NCI-H2196 (cell line): ENCODE measurements at regions not wholly inside any gene's neighbourhood (a gene's known extent, or its start where the extent isn't known, plus 50 kb on each side); places are given as distances from the start of the nearest gene placed in this dataset.
"Not testable (repeated sequence)": the region's sequence is repeated elsewhere in the genome, so short reads cannot be mapped to it uniquely, and the experiment has no call there.

Experiments used
- DNase-seq: peaks from one replicate; lab custom pipeline; 2025; ENCODE audit not compliant: unreplicated experiment; lab: John Stamatoyannopoulos, UW

DNA sequence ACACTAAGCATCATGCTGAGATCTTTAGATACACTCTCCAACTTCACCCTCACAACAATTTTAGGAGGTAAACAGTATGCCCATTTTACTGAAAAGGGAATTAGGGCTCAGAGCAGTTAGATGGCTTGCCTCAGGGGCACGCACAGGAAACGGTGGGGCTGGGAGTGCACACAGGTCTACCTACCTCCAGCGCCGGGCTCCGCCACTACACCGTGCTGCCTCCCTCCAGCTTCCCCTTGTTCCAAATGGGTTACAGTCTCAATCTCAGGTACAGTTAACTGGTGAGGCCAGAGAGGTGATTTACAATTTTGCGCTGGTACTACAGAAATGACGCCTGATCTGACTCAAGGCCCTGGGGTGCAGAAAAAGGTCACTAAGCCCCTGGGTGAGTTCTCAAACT is 142.0 kb downstream of the NOC3L start:
- no peak for DNase-seq

DNA sequence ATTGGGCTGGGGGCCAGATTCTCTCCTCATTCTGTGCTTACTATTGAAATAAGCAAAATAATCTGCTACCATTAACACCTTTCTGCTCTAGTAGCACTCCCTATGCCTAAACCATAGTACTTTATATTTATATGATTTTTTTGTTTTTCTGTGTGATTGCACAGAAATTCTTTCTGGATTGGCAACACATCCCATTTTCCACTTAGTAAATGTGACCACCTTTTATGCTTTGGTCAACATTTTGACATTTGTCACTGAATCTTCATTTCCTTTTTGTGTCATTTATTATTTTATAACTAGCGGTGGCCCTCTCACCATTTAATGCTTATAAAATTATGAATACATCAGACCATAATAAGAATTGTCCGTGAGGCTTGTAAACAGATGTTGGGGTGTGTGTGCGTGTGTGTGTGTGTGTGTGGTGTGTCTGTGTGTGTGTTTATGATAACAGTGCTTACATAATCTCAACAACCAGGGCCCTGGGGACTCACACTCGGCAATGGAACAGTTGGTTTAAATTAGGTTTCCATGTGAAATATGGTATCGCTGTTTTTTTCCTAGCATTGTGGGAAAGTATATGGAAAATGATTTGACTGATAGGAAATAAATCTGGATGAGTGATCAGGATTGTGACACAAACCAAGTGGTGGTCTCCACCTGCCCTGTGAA is 138.9 kb downstream of the NOC3L start:
- DNase-seq: no peak

GRCh38 chr10:94224656-94225055 is 138.1 kb downstream of the NOC3L start:
- no peak for DNase-seq

- DNase-seq: no peak
Observed at GRCh38 chr10:94225589-94225988, 137.2 kb downstream of the NOC3L start.

DNA sequence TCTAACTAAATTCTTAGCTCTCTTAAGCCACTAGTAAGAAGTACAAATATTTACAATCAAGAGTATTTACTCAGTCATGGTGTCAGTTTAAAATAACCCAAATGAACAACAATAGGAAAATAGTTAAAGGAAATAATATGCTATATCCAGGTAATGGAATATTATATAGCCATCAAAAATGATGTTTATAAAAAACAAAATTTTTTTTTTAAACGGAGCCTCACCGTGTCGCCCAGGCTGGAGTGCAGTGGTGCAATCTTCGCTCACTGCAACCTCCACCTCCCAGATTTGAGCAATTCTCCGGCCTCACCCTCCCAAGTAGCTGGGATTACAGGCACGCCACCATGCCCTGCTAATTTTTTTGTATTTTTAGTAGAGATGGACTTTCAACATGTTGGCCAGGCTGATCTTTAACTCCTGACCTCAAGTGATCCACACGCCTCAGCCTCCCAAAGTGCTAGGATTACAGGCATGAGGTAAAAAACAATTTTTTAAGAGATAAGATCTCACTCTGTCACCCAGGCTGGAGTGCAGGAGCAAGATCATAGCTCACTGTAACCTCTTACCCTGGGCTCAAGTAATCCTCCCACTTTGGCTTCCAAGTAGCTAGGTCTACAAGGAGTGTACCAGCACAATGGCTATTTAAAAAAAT is 132.5 kb downstream of the NOC3L start:
- no peak for DNase-seq

- no peak for DNase-seq
Observed at GRCh38 chr10:94232711-94233383, 129.9 kb downstream of the NOC3L start.

- no peak for DNase-seq
Observed at GRCh38 chr10:94235461-94235860, 127.3 kb downstream of the NOC3L start.

DNA sequence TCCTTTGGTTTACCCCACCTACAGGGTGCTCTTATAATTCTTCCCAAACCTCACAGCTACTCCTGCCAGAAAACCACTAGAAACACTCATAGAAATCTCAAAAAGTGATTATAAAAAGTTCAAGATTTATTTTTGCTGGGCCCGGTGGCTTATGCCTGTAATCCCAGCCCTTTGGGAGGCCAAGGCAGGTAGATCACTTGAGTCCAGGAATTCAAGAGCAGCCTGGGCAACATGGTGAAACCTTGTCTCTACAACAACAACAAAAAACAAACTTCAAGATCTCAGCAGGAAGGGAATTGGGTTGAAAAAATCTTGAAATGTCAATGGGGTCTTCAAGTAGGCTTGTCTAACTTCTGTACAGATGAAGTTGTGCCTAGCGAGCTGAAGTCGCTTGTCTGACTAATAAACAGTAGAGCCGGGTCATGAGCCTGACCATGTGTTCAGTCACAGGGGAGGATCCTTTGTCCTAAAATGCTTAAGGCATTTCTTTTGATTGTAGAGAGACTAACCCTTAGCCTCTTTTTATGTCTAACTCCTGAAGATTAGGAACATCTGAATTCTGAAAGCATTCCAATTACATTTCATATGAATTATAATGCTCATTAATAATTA is 124.6 kb downstream of the NOC3L start:
- DNase-seq: no peak

DNA sequence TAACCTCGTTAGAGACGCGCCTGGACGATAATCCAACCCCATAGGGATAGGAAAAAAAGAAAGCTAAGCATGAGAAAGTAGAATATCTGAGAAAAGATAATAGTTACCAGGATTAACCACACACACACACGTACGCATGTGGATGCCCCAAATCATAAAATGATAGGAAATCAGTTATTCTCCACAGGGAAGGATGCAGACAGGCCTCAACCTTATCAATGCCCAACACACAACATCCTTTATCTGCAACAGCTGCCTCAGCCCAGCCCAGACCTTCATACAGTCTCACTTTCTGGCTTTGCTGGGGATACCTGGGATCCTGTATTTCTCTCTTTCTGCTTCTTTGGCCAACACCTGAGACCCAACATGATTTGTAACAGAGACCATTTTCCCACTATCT is 123.0 kb downstream of the NOC3L start:
- DNase-seq: no peak

- DNase-seq: no peak
Observed at GRCh38 chr10:94240491-94240890, 122.2 kb downstream of the NOC3L start.

DNA sequence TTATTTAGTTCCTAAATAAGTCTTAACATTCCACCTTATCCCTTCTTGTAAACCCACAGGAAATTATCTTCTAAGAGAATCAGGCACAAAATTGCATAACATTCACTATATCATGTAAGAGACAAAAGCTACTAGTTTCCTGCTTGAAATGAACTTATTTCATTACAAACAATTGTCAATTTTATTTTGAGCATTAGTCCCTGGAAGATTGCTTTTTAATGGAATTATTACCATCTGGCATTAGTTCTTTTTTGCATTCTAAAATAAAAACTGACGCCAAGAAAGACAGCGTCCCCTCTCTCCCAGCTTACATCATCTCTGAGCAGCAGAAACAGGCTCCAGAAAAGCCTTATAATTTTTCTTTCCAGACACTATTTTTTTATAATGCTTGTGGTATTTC is 121.8 kb downstream of the NOC3L start:
- DNase-seq: no peak

- DNase-seq: no peak
Observed at GRCh38 chr10:94251098-94251497, 111.6 kb downstream of the NOC3L start.

- DNase-seq: no peak
Observed at GRCh38 chr10:94251568-94251967, 111.2 kb downstream of the NOC3L start.

DNA sequence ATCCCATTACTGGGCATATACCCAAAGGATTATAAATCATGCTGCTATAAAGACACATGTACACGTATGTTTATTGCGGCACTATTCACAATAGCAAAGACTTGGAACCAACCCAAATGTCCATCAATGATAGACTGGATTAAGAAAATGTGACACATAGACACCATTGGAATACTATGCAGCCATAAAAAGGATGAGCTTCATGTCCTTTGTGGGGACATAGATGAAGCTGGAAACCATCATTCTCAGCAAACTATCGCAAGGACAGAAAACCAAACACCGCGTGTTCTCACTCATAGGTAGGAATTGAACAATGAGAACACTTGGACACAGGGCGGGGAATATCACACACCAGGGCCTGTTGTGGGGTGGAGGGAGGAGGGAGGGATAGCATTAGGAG is 105.3 kb downstream of the NOC3L start:
- DNase-seq: not testable (repeated sequence)

- no peak for DNase-seq
Observed at GRCh38 chr10:94260455-94260854, 102.3 kb downstream of the NOC3L start.

DNA sequence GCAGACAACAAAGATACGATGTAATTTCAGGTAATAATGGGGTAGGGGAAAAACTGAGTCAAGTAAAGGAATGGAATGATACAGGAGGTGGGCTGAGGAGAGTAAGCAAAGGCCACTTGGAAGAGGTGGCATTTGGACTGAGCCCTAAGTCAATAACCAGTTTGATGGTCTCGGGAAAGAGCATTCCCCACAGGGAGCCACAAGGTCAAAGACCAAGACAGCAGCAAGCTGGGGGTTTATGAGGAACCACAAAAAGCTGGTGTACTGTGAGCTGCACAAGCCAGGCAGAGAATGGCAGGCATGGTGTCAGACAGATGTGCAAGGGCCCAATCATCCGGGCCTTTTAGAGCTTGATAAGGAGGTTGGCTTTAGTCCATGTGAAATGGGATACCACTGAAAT is 98.7 kb downstream of the NOC3L start:
- no peak for DNase-seq

DNA sequence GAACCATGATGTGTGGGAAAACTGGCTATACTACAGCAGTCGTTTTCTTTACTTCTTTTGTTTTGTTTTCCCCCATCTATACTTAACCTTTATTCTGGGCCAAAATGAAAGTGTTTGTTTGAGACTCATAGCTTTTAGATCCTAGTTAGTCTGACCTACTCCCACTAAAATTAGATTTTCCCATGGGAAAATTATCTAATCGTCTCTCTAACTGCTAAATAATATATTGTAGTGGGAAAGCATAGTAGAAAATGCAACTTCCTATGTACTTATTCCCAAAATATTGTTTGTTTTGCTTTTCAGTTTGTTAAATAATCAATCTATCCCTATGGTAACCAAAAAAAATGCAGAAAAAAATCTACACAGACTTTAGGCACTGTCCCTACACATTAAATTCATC is 96.6 kb downstream of the NOC3L start:
- no peak for DNase-seq

GRCh38 chr10:94268652-94269051 is 94.1 kb downstream of the NOC3L start:
- DNase-seq: no peak

GRCh38 chr10:94274142-94274787 is 88.5 kb downstream of the NOC3L start:
- DNase-seq: no peak

GRCh38 chr10:94276140-94276539 is 86.6 kb downstream of the NOC3L start:
- DNase-seq: no peak

DNA sequence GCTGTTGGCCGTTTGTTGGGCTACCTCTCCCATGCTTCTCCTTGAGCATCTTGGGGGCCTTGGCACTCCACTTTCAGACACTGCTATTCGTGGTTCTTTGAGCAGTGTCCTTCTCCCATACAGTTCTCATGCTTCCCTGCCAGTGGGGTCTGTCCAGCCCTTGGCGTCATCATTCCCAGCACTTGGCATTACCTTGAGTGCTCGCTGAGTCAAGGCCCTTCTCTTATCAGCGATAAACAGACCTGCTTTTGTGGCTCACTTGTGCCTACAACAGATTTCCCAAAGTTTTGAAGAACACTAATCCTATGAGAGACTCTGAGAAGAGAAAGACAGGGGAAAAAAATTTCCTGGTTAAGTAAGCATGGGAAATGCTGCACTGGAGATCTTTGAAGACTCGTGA is 85.3 kb downstream of the NOC3L start:
- no peak for DNase-seq
